GM18511 (cell line): ENCODE measurements at regions not wholly inside any gene's neighbourhood (a gene's known extent, or its start where the extent isn't known, plus 50 kb on each side); places are given as distances from the start of the nearest gene placed in this dataset.
"Not testable (repeated sequence)": the region's sequence is repeated elsewhere in the genome, so short reads cannot be mapped to it uniquely, and the experiment has no call there.

Experiments used
- ATAC-seq: cut with Tn5 transposase; IDR thresholded peaks from one replicate; pipeline ENCODE4 v1.9.1; 2021; ENCODE audit warnings: mild to moderate bottlenecking, moderate library complexity; ENCODE audit not compliant: unreplicated experiment

GRCh38 chr18:75694292-75694691 lies 266.8 kb upstream of the SMIM21 start:
- no peak for ATAC-seq

- ATAC-seq, result no peak
Measured at GRCh38 chr18:75691483-75691882, 264.0 kb upstream of the SMIM21 start.

- not testable (repeated sequence) for ATAC-seq
Measured at GRCh38 chr18:75690283-75690682, 262.8 kb upstream of the SMIM21 start.

GRCh38 chr18:75687626-75688025 lies 260.1 kb upstream of the SMIM21 start:
- no peak for ATAC-seq

- ATAC-seq, result no peak
Measured at GRCh38 chr18:75683426-75683825, 255.9 kb upstream of the SMIM21 start.

GRCh38 chr18:75681538-75682115 lies 254.1 kb upstream of the SMIM21 start:
- no peak for ATAC-seq

- ATAC-seq, result no peak
Measured at GRCh38 chr18:75679331-75679730, 251.8 kb upstream of the SMIM21 start.

- ATAC-seq, result no peak
Measured at GRCh38 chr18:75678627-75679026, 251.1 kb upstream of the SMIM21 start.

- ATAC-seq, result no peak
Measured at GRCh38 chr18:75677696-75678455, 250.4 kb upstream of the SMIM21 start.

GRCh38 chr18:75660932-75661331 lies 233.4 kb upstream of the SMIM21 start:
- no peak for ATAC-seq

GRCh38 chr18:75659535-75660023 lies 232.1 kb upstream of the SMIM21 start:
- ATAC-seq, result no peak

- no peak for ATAC-seq
Measured at GRCh38 chr18:75658330-75658729, 230.8 kb upstream of the SMIM21 start.

GRCh38 chr18:75656563-75657247 lies 229.2 kb upstream of the SMIM21 start:
- no peak for ATAC-seq

- ATAC-seq, result no peak
Measured at GRCh38 chr18:75656035-75656434, 228.5 kb upstream of the SMIM21 start.

GRCh38 chr18:75654851-75655751 lies 227.6 kb upstream of the SMIM21 start:
- no peak for ATAC-seq

GRCh38 chr18:75654386-75654785 lies 226.9 kb upstream of the SMIM21 start:
- no peak for ATAC-seq

- ATAC-seq, result no peak
Measured at GRCh38 chr18:75652528-75652927, 225.0 kb upstream of the SMIM21 start.

GRCh38 chr18:75644871-75645270 lies 217.4 kb upstream of the SMIM21 start:
- no peak for ATAC-seq

GRCh38 chr18:75643083-75643482 lies 215.6 kb upstream of the SMIM21 start:
- no peak for ATAC-seq

GRCh38 chr18:75639472-75639831 lies 211.9 kb upstream of the SMIM21 start:
- ATAC-seq, result no peak
